ENCODE measurements at regions not wholly inside any gene's neighbourhood (a gene's known extent, or its start where the extent isn't known, plus 50 kb on each side); places are given as distances from the start of the nearest gene placed in this dataset.

DNA sequence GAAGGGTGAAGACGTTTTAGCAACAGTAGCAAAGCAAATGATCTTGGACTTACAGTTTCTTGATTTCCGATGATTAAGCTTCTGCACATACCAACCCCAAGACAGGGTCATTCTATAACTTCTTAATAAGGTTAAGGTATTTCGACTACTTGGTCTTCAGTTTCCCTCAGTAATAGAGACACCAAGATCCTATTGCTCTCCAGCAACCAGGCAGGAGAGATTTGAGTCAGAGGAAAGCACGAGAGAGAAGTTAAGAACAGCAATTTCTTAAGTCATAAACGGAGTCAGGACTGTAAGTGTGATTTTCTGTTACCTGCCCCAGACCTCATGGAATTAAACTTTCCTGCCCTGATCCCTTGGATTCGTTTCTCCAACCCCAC is 215.6 kb downstream of the TTC8 start:
- FAIRE-seq (no peak), DNase-seq (ENCODE audit: insufficient read length, low spot score) (no peak)
- no peak for TF ChIP-seq CTCF (IDR thresholded peaks at IDR 0.05; ENCODE audit: insufficient read depth, missing control alignments)

GRCh38 chr14:89040460-89041256 is 216.2 kb downstream of the TTC8 start:
- DNase-seq (ENCODE audit: insufficient read length, low spot score) (peak; percentile 52), FAIRE-seq (no peak)
- peak; percentile 94 for TF ChIP-seq CTCF (IDR thresholded peaks at IDR 0.05; ENCODE audit: insufficient read depth, missing control alignments)

GRCh38 chr14:89041257-89041582 is 216.8 kb downstream of the TTC8 start:
- no peak for FAIRE-seq
- no peak for TF ChIP-seq CTCF (IDR thresholded peaks at IDR 0.05; ENCODE audit: insufficient read depth, missing control alignments)
- no peak for DNase-seq (ENCODE audit: insufficient read length, low spot score)

DNA sequence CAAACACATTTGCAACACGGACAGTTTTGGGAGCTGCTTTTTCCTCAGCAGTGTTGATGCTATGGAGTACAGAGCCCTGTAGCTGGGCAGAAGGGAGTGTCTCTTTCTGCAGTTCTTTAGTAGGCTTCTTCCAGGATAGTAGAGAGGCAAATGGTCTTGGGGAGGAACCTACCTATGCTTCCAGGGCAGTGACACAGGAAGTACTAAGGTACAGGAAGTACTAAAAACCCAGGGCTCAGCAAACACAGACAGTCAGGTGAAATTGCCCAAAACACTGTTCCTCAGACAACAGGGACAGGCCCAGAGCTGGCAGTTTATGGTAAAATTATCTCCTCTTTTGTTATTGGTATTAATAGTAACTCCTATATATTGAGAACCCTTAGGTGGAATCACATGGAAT is 217.6 kb downstream of the TTC8 start:
- FAIRE-seq (no peak), DNase-seq (ENCODE audit: insufficient read length, low spot score) (no peak)
- no peak for TF ChIP-seq CTCF (IDR thresholded peaks at IDR 0.05; ENCODE audit: insufficient read depth, missing control alignments)

- DNase-seq (ENCODE audit: insufficient read length, low spot score) (no peak), FAIRE-seq (no peak)
These were observed 228.9 kb downstream of the TTC8 start for GRCh38 chr14:89053303-89053702.

DNA sequence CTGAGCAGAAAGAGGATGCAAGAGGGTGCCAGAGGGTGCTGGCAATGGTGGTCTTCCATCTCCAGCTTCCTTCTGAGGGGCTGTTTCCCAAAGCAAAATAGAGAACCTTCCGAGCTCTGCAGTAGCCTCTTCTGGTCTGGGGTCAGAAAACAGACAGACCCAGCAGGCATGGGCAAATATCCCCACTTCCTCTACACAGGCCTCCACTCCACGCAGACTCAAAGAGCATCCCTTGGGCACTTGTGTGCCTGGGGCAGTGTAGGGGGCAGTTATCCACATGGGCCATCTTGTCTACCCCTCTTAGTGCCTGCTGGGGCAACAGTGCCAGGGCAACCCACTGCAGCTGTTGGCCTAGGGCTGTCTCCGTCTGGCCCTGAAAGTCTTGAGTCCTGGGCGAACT is 231.9 kb downstream of the TTC8 start:
- no peak for DNase-seq (ENCODE audit: insufficient read length, low spot score)
- TF ChIP-seq CTCF (IDR thresholded peaks at IDR 0.05; ENCODE audit: insufficient read depth, missing control alignments) = no peak
- FAIRE-seq = no peak

More at GRCh38 chr14:89053303-89053702, 228.9 kb downstream of the TTC8 start:
- TF ChIP-seq CTCF (IDR thresholded peaks at IDR 0.05; ENCODE audit: insufficient read depth, missing control alignments) = no peak

GRCh38 chr14:89058697-89059096 is 234.2 kb downstream of the TTC8 start:
- no peak for FAIRE-seq
- no peak for DNase-seq (ENCODE audit: insufficient read length, low spot score)
- no peak for TF ChIP-seq CTCF (IDR thresholded peaks at IDR 0.05; ENCODE audit: insufficient read depth, missing control alignments)

Measured in D721Med (cell line).